Cardiac muscle cell (in vitro differentiated cells and primary cell): ENCODE measurements at regions not wholly inside any gene's neighbourhood (a gene's known extent, or its start where the extent isn't known, plus 50 kb on each side); places are given as distances from the start of the nearest gene placed in this dataset.
"Not testable (repeated sequence)": the region's sequence is repeated elsewhere in the genome, so short reads cannot be mapped to it uniquely, and the experiment has no call there.

Source experiments
- DNase-seq, 2 donors: peaks; one replicate each; pipeline versions ENCODE4 v3.0.0 to v3.0.0-alpha.2; 2010 to 2017; ENCODE audit warnings: low read depth in 1 of 2, low spot score in 1 of 2
- H3K27ac ChIP-seq: fragments of 200-600 bp; sonication (generic); 2 replicates; pipeline ENCODE4 v1.5.1; 2016
- H3K27me3 ChIP-seq: fragments of 200-600 bp; sonication (generic); 2 replicates; pipeline ENCODE4 v1.6.0; 2016; ENCODE audit warnings: control low read depth
- H3K36me3 ChIP-seq: fragments of 200-600 bp; sonication (generic); 2 replicates; pipeline ENCODE4 v1.5.1; 2016; ENCODE audit warnings: control low read depth
- H3K4me1 ChIP-seq: fragments of 200-600 bp; sonication (generic); 2 replicates; pipeline ENCODE4 v1.8.1; 2017; ENCODE audit warnings: low read depth, mild to moderate bottlenecking, mixed run types
- H3K4me3 ChIP-seq: fragments of 200-600 bp; sonication (generic); 2 replicates; pipeline ENCODE4 v1.5.1; 2016; ENCODE audit warnings: mild to moderate bottlenecking
- H3K9me3 ChIP-seq: fragments of 200-600 bp; sonication (generic); 2 replicates; pipeline ENCODE4 v1.5.1; 2017; ENCODE audit warnings: low read depth, mild to moderate bottlenecking, control low read depth
- TF ChIP-seq, protein P1 (sequence below): IDR thresholded peaks from 2 replicates; pipeline ENCODE4 v1.5.1; 2012; ENCODE audit warnings: low read depth, mild to moderate bottlenecking, low read length

GRCh38 chr5:155649666-155650065 is 636.1 kb downstream of the KIF4B start:
- TF ChIP-seq, protein P1, sequence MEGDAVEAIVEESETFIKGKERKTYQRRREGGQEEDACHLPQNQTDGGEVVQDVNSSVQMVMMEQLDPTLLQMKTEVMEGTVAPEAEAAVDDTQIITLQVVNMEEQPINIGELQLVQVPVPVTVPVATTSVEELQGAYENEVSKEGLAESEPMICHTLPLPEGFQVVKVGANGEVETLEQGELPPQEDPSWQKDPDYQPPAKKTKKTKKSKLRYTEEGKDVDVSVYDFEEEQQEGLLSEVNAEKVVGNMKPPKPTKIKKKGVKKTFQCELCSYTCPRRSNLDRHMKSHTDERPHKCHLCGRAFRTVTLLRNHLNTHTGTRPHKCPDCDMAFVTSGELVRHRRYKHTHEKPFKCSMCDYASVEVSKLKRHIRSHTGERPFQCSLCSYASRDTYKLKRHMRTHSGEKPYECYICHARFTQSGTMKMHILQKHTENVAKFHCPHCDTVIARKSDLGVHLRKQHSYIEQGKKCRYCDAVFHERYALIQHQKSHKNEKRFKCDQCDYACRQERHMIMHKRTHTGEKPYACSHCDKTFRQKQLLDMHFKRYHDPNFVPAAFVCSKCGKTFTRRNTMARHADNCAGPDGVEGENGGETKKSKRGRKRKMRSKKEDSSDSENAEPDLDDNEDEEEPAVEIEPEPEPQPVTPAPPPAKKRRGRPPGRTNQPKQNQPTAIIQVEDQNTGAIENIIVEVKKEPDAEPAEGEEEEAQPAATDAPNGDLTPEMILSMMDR, result no peak
- H3K27me3 ChIP-seq, result no peaks in the 10 kb centered on the region
- DNase-seq, result no peak
- H3K4me3 ChIP-seq, result no peak overlapping the region
- no peaks in the 10 kb centered on the region for H3K36me3 ChIP-seq
- H3K27ac ChIP-seq, result no peak overlapping the region
- H3K4me1 ChIP-seq, result no peaks in the 10 kb centered on the region
- no peaks in the 10 kb centered on the region for H3K9me3 ChIP-seq

GRCh38 chr5:155655569-155655968 is 642.0 kb downstream of the KIF4B start:
- H3K27me3 ChIP-seq, result no peaks in the 10 kb centered on the region

GRCh38 chr5:155661859-155662258 is 648.3 kb downstream of the KIF4B start:
- no peak for DNase-seq
- TF ChIP-seq, protein P1, result no peak
- no peaks in the 10 kb centered on the region for H3K9me3 ChIP-seq
- H3K4me3 ChIP-seq, result no peak overlapping the region
- H3K27me3 ChIP-seq, result no peaks in the 10 kb centered on the region
- H3K27ac ChIP-seq, result no peak overlapping the region
- no peaks in the 10 kb centered on the region for H3K4me1 ChIP-seq
- H3K36me3 ChIP-seq, result no peaks in the 10 kb centered on the region

More at GRCh38 chr5:155655569-155655968, 642.0 kb downstream of the KIF4B start:
- TF ChIP-seq, protein P1, result no peak
- Histone ChIP-seq H3K4me1 (no peaks in the 10 kb centered on the region), H3K36me3 (no peaks in the 10 kb centered on the region), H3K9me3 (no peaks in the 10 kb centered on the region), H3K4me3 (no peak overlapping the region), H3K27ac (no peak overlapping the region)
- DNase-seq, result no peak

DNA sequence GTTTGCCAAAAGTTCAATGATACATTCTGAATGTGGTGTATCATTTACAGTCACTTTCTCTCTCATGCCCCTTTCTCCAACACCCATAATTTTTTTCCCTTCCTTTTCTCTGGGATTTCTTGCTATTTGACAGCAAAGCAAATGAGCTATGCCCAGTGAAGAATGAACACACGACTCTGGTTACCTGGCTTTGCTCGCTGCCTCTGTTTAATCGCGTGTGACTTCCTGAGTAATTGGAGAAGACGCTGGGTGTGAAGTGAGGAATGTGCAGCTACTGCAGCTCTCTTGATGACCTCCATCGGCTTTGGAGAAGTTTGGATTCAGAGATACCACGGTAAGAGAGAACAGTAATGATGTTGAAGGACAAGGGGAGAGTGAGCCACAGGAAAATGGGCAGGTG is 651.8 kb downstream of the KIF4B start:
- TF ChIP-seq, protein P1, result no peak
- H3K9me3 ChIP-seq, result no peaks in the 10 kb centered on the region
- H3K36me3 ChIP-seq, result no peaks in the 10 kb centered on the region
- no peaks in the 10 kb centered on the region for H3K4me1 ChIP-seq
- no peak overlapping the region for H3K4me3 ChIP-seq
- no peaks in the 10 kb centered on the region for H3K27me3 ChIP-seq
- H3K27ac ChIP-seq, result no peak overlapping the region
- DNase-seq, result no peak

GRCh38 chr5:155672001-155672400 is 655.0 kb upstream of the SGCD start:
- not testable (repeated sequence) for H3K4me3 ChIP-seq, H3K4me1 ChIP-seq, DNase-seq, H3K9me3 ChIP-seq, H3K27ac ChIP-seq, H3K36me3 ChIP-seq, H3K27me3 ChIP-seq

- TF ChIP-seq, protein P1, result no peak
- Histone ChIP-seq H3K4me3 (no peak overlapping the region), H3K9me3 (peaks cover 2% of the 10 kb centered on the region), H3K27ac (no peak overlapping the region), H3K36me3 (no peaks in the 10 kb centered on the region), H3K27me3 (no peaks in the 10 kb centered on the region), H3K4me1 (no peaks in the 10 kb centered on the region)
- DNase-seq, result no peak
These were observed 650.0 kb upstream of the SGCD start for GRCh38 chr5:155676967-155677366.
